Kidney epithelial cell (primary cell): ENCODE measurements at regions not wholly inside any gene's neighbourhood (a gene's known extent, or its start where the extent isn't known, plus 50 kb on each side); places are given as distances from the start of the nearest gene placed in this dataset.

Experiments
- DNase-seq: peaks from one replicate; pipeline ENCODE4 v3.0.0-alpha.2; 2010; ENCODE audit warnings: low read depth
- H3K27me3 ChIP-seq: 2 replicates; pipeline ENCODE4 v1.6.0; 2011; ENCODE audit warnings: low read length; ENCODE audit not compliant: control insufficient read depth, insufficient read depth
- H3K36me3 ChIP-seq: 2 replicates; pipeline ENCODE4 v1.5.1; 2011; ENCODE audit warnings: low read length; ENCODE audit not compliant: control insufficient read depth, insufficient read depth
- H3K4me3 ChIP-seq: 2 replicates; pipeline ENCODE4 v1.5.1; 2011; ENCODE audit warnings: low read depth, mild to moderate bottlenecking, control low read depth, low read length
- CTCF ChIP-seq: IDR thresholded peaks from 2 replicates; pipeline ENCODE4 v1.5.1; 2011; ENCODE audit warnings: mild to moderate bottlenecking, moderate library complexity, low read length, control low read depth, inconsistent platforms; ENCODE audit not compliant: insufficient read depth, poor library complexity, severe bottlenecking

GRCh38 chr7:54701982-54702381 lies 57.0 kb downstream of the SEC61G start:
- no peak for DNase-seq
- no peaks in the 10 kb centered on the region for H3K27me3 ChIP-seq
- no peak for TF ChIP-seq CTCF
- H3K4me3 ChIP-seq = no peak overlapping the region
- H3K36me3 ChIP-seq = no peaks in the 10 kb centered on the region

- no peak for DNase-seq
- Histone ChIP-seq H3K36me3 (no peaks in the 10 kb centered on the region), H3K27me3 (no peaks in the 10 kb centered on the region), H3K4me3 (no peak overlapping the region)
- TF ChIP-seq CTCF = no peak
Observed at GRCh38 chr7:54699715-54700114, 59.3 kb downstream of the SEC61G start.

- no peak for TF ChIP-seq CTCF
- H3K27me3 ChIP-seq = no peaks in the 10 kb centered on the region
- DNase-seq = no peak
- H3K36me3 ChIP-seq = no peaks in the 10 kb centered on the region
- H3K4me3 ChIP-seq = no peak overlapping the region
Observed at GRCh38 chr7:54697659-54698186, 61.3 kb downstream of the SEC61G start.

GRCh38 chr7:54690892-54691291 lies 68.1 kb downstream of the SEC61G start:
- no peaks in the 10 kb centered on the region for H3K27me3 ChIP-seq
- TF ChIP-seq CTCF = no peak
- no peak for DNase-seq
- H3K4me3 ChIP-seq = no peak overlapping the region
- H3K36me3 ChIP-seq = no peaks in the 10 kb centered on the region

GRCh38 chr7:54690050-54690443 lies 69.0 kb downstream of the SEC61G start:
- Histone ChIP-seq H3K36me3 (no peaks in the 10 kb centered on the region), H3K4me3 (no peak overlapping the region), H3K27me3 (no peaks in the 10 kb centered on the region)
- no peak for TF ChIP-seq CTCF
- no peak for DNase-seq

GRCh38 chr7:54689394-54690049 lies 69.5 kb downstream of the SEC61G start:
- no peak for TF ChIP-seq CTCF
- no peak overlapping the region for H3K4me3 ChIP-seq
- DNase-seq = no peak
- no peaks in the 10 kb centered on the region for H3K36me3 ChIP-seq
- H3K27me3 ChIP-seq = no peaks in the 10 kb centered on the region
